Muscle of leg (tissue), 3 donors: ENCODE measurements at regions not wholly inside any gene's neighbourhood (a gene's known extent, or its start where the extent isn't known, plus 50 kb on each side); places are given as distances from the start of the nearest gene placed in this dataset.

Experiments used
- DNase-seq: peaks from one replicate; pipeline ENCODE4 v3.0.0; 2013
- H3K27ac ChIP-seq: one replicate; pipeline ENCODE4 v1.5.1; 2013; ENCODE audit warnings: mild to moderate bottlenecking, low read length, control low read depth
- H3K27me3 ChIP-seq: one replicate; pipeline ENCODE4 v1.6.1; 2013; ENCODE audit warnings: low read length; ENCODE audit not compliant: control insufficient read depth, insufficient read depth
- H3K36me3 ChIP-seq: one replicate; pipeline ENCODE4 v1.6.1; 2013; ENCODE audit warnings: low read length; ENCODE audit not compliant: control insufficient read depth, insufficient read depth
- H3K4me1 ChIP-seq: one replicate; pipeline ENCODE4 v1.6.1; 2013; ENCODE audit warnings: low read length; ENCODE audit not compliant: control insufficient read depth, insufficient read depth
- H3K4me3 ChIP-seq: one replicate; pipeline ENCODE4 v1.5.1; 2013; ENCODE audit warnings: low read length, control low read depth
- H3K9me3 ChIP-seq: replicated peaks from 2 replicates; pipeline ENCODE4 v1.6.1; 2013; ENCODE audit warnings: low read depth, low read length; ENCODE audit not compliant: control insufficient read depth
- WGBS: methylation state at CpG from one replicate; pipeline ENCODE4 v1.1.5; 2013; ENCODE audit warnings: missing lambda C conversion rate; ENCODE audit not compliant: insufficient coverage; 5-methylcytosine and 5-hydroxymethylcytosine counted together

DNA sequence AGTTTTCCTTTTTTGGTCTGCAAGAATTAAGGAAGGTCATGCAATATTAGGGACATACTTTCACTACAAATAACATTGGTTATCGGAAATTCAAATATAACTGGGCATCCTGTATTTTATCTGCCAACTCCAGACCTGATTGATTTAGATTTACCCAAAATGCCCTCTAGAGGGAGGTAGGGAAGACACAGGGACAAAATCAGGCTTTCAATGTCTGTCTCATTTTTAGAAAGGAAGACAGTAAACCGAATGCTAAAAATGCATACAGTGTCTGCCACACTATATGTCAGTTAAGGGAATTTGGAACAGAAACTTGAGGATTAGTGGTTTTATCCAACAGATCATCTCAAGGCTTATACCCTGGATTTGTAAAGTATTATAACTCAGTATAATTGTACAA is 161.7 kb upstream of the SOX9 start:
- Histone ChIP-seq H3K4me3 (no peak overlapping the region), H3K9me3 (no peaks in the 10 kb centered on the region), H3K27me3 (no peaks in the 10 kb centered on the region), H3K36me3 (no peaks in the 10 kb centered on the region), H3K27ac (no peak overlapping the region), H3K4me1 (no peaks in the 10 kb centered on the region)
- no CpG with 5 or more reads among the region's 2 CpGs for WGBS
- no peak for DNase-seq

DNA sequence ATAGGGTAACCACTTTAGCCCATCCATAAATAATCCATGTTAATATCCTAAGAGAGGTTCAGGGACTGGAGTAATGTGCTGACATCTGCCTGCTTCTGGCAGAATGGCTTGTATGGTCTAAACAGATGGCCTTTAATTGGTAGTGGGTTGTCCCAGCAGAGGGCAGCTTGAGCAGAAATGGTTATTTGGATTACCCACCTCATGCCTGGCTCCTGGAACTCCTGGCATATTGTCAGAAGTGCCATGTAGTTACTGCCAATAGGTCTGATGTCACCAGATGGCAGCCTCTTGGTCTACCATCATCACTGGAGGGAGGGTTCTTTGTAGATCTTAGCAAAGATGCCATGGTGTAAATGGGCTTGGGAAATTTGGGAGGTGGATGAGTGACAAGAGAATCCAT is 157.5 kb upstream of the SOX9 start:
- Histone ChIP-seq H3K27ac (no peak overlapping the region), H3K27me3 (no peaks in the 10 kb centered on the region), H3K36me3 (no peaks in the 10 kb centered on the region), H3K4me1 (no peaks in the 10 kb centered on the region), H3K9me3 (no peaks in the 10 kb centered on the region), H3K4me3 (no peak overlapping the region)
- no peak for DNase-seq

DNA sequence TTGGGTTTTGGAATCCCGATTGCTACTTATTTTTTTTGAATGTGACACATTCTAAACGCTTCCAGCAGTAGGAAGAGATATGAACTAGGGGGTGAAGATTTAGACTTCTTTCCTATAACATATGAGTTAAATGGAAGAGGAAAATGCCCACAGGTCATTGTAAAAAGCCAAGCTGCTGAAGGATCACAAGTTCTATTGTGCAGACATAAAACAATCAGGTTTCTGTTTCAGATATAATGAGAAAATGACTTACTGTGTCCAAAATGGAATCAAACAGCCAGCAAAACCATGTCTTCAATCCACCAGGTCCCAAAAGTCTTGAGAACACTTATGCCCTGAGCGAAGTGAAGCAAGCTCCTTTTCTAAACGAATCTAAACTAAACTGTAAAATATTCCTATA is 157.0 kb upstream of the SOX9 start:
- Histone ChIP-seq H3K36me3 (no peaks in the 10 kb centered on the region), H3K4me3 (no peak overlapping the region), H3K4me1 (no peaks in the 10 kb centered on the region), H3K27ac (no peak overlapping the region), H3K27me3 (no peaks in the 10 kb centered on the region), H3K9me3 (no peaks in the 10 kb centered on the region)
- no CpG with 5 or more reads among the region's 4 CpGs for WGBS
- DNase-seq: no peak

GRCh38 chr17:71964559-71964958 is 156.3 kb upstream of the SOX9 start:
- Histone ChIP-seq H3K9me3 (no peaks in the 10 kb centered on the region), H3K36me3 (no peaks in the 10 kb centered on the region), H3K4me3 (no peak overlapping the region), H3K27me3 (no peaks in the 10 kb centered on the region), H3K4me1 (no peaks in the 10 kb centered on the region), H3K27ac (no peak overlapping the region)
- WGBS: 60% methylated on average over 1 of the region's 2 CpGs
- DNase-seq: no peak

- Histone ChIP-seq H3K36me3 (no peaks in the 10 kb centered on the region), H3K4me1 (no peaks in the 10 kb centered on the region), H3K4me3 (no peak overlapping the region), H3K27ac (no peak overlapping the region), H3K9me3 (no peaks in the 10 kb centered on the region), H3K27me3 (no peaks in the 10 kb centered on the region)
- DNase-seq: no peak
- no CpG with 5 or more reads among the region's 6 CpGs for WGBS
Observed at GRCh38 chr17:71966055-71966454, 154.8 kb upstream of the SOX9 start.

DNA sequence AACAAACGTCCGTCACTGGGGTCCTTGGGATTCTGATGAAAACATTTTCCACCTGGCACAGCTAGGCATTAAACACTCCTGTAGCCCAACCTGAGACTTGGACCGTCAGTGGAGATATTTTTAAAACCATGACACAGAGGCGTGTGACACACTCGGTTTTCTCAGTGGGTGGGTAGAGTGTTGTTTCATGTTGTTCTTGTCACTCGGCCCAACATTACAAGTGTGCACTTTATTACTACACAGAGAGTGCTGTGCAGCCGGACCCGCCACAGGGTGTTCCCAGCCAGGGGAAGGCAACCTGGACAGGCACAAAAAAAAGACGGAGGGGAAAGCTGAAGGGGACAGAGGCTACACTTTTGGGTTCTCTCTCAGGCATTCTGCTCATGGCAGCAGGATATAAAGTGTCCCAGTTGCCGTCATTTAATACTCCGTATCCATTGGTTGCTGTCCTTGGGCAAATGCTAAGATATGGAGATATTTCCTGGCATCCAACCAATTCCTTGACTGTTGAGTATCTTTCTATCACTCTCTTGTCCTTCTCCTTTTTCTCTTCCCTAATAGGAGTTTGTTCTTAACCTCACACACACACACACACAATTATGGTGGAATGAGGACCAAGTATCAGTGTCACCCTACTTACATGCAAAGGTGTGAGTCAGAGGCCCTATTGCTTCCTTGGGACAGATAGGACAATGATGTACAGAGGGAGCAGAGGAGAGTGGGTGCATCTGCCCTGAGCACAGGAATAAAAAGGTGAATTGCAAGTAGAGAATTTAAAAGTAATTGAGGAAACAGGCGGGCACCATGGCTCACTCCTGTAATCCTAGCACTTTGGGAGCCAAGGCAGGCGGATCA is 154.1 kb upstream of the SOX9 start:
- H3K27ac ChIP-seq: no peak overlapping the region
- peak; percentile 20 for DNase-seq
- no peaks in the 10 kb centered on the region for H3K4me1 ChIP-seq
- H3K36me3 ChIP-seq: no peaks in the 10 kb centered on the region
- H3K9me3 ChIP-seq: no peaks in the 10 kb centered on the region
- no peaks in the 10 kb centered on the region for H3K27me3 ChIP-seq
- H3K4me3 ChIP-seq: no peak overlapping the region
- 83% methylated on average over 5 of the region's 13 CpGs for WGBS

DNA sequence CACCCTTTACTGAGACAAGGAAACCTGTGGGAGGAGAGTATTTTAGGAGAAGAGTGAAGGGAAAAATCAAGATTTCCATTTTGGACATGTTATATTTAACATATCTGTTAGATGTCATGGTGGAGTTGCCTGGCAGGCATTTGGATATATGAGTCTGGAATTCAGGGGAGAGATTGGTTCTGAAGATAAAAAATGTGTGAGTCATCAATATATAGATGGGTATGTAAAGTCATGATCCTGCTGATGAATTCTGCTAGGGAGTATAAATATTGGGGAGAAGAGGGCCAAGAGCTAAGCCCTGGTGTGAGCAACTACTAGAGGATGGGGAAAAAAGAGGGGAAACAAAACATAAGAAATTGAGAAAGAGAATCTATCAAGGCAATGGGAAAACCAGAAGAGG is 151.3 kb upstream of the SOX9 start:
- H3K36me3 ChIP-seq: no peaks in the 10 kb centered on the region
- H3K4me1 ChIP-seq: no peaks in the 10 kb centered on the region
- H3K27ac ChIP-seq: no peak overlapping the region
- no peaks in the 10 kb centered on the region for H3K27me3 ChIP-seq
- no peak for DNase-seq
- no peaks in the 10 kb centered on the region for H3K9me3 ChIP-seq
- no peak overlapping the region for H3K4me3 ChIP-seq

- Histone ChIP-seq H3K4me1 (peaks cover 6% of the 10 kb centered on the region), H3K36me3 (no peaks in the 10 kb centered on the region), H3K4me3 (no peak overlapping the region), H3K27ac (no peak overlapping the region), H3K27me3 (no peaks in the 10 kb centered on the region), H3K9me3 (no peaks in the 10 kb centered on the region)
- no peak for DNase-seq
- 80% methylated on average over 1 of the region's 1 CpG for WGBS
Observed at GRCh38 chr17:71970312-71970711, 150.5 kb upstream of the SOX9 start.

GRCh38 chr17:71974051-71974450 is 146.8 kb upstream of the SOX9 start:
- WGBS: no CpG with 5 or more reads among the region's 4 CpGs
- no peaks in the 10 kb centered on the region for H3K36me3 ChIP-seq
- no peak for DNase-seq
- no peaks in the 10 kb centered on the region for H3K9me3 ChIP-seq
- no peak overlapping the region for H3K4me3 ChIP-seq
- H3K27me3 ChIP-seq: no peaks in the 10 kb centered on the region
- peaks cover 15% of the 10 kb centered on the region for H3K4me1 ChIP-seq
- H3K27ac ChIP-seq: no peak overlapping the region

GRCh38 chr17:71975331-71975801 is 145.5 kb upstream of the SOX9 start:
- Histone ChIP-seq H3K27ac (peak overlapping the region; percentile 92), H3K9me3 (no peaks in the 10 kb centered on the region), H3K4me3 (peak overlapping the region; percentile 34), H3K36me3 (no peaks in the 10 kb centered on the region), H3K4me1 (peaks cover 15% of the 10 kb centered on the region), H3K27me3 (no peaks in the 10 kb centered on the region)
- WGBS: 4% methylated on average over 5 of the region's 13 CpGs
- peak; percentile 98 for DNase-seq
